RWPE2 (cell line): ENCODE measurements at regions not wholly inside any gene's neighbourhood (a gene's known extent, or its start where the extent isn't known, plus 50 kb on each side); places are given as distances from the start of the nearest gene placed in this dataset.

Experiments
- ATAC-seq: fragments of 200-7000 bp; cut with Tn5 transposase; 3 replicates; pipeline ENCODE4 v1.9.1; 2021; ENCODE audit warnings: low read depth
- DNase-seq: peaks from one replicate; pipeline ENCODE4 v3.0.0-alpha.2; 2020; ENCODE audit warnings: low spot score
- H3K27ac ChIP-seq: fragments of 450-650 bp; 2 replicates; pipeline ENCODE4 v1.5.1; 2017; ENCODE audit warnings: mild to moderate bottlenecking; ENCODE audit not compliant: poor library complexity, severe bottlenecking
- H3K27me3 ChIP-seq: fragments of 250-450 bp; sonication (Bioruptor Pico); 2 replicates; pipeline ENCODE4 v1.5.1; 2021; ENCODE audit warnings: mild to moderate bottlenecking, moderate library complexity; ENCODE audit not compliant: insufficient read depth, poor library complexity, severe bottlenecking
- H3K36me3 ChIP-seq: fragments of 250-450 bp; sonication (Bioruptor Pico); 2 replicates; pipeline ENCODE4 v1.5.1; 2020; ENCODE audit warnings: low read depth, mild to moderate bottlenecking, moderate library complexity
- H3K4me1 ChIP-seq: fragments of 250-450 bp; sonication (Bioruptor Pico); 2 replicates; pipeline ENCODE4 v1.5.1; 2021; ENCODE audit warnings: mild to moderate bottlenecking, moderate library complexity; ENCODE audit not compliant: insufficient read depth, poor library complexity, severe bottlenecking
- H3K4me3 ChIP-seq: fragments of 250-450 bp; sonication (Bioruptor Pico); 2 replicates; pipeline ENCODE4 v1.5.1; 2021; ENCODE audit warnings: mild to moderate bottlenecking, moderate library complexity; ENCODE audit not compliant: severe bottlenecking
- H3K9me3 ChIP-seq: fragments of 250-450 bp; sonication (Bioruptor Pico); 2 replicates; pipeline ENCODE4 v1.5.1; 2021; ENCODE audit warnings: mild to moderate bottlenecking, moderate library complexity; ENCODE audit not compliant: severe bottlenecking
- TF ChIP-seq, protein P1 (sequence below): fragments of 450-650 bp; IDR thresholded peaks from one replicate; pipeline ENCODE4 v1.5.1; 2017; ENCODE audit warnings: mild to moderate bottlenecking, moderate library complexity; ENCODE audit not compliant: poor library complexity, severe bottlenecking

- Histone ChIP-seq H3K27me3 (no peaks in the 10 kb centered on the region), H3K4me1 (no peaks in the 10 kb centered on the region), H3K27ac (no peak overlapping the region), H3K36me3 (no peaks in the 10 kb centered on the region), H3K9me3 (no peaks in the 10 kb centered on the region), H3K4me3 (no peak overlapping the region)
- TF ChIP-seq, protein P1, sequence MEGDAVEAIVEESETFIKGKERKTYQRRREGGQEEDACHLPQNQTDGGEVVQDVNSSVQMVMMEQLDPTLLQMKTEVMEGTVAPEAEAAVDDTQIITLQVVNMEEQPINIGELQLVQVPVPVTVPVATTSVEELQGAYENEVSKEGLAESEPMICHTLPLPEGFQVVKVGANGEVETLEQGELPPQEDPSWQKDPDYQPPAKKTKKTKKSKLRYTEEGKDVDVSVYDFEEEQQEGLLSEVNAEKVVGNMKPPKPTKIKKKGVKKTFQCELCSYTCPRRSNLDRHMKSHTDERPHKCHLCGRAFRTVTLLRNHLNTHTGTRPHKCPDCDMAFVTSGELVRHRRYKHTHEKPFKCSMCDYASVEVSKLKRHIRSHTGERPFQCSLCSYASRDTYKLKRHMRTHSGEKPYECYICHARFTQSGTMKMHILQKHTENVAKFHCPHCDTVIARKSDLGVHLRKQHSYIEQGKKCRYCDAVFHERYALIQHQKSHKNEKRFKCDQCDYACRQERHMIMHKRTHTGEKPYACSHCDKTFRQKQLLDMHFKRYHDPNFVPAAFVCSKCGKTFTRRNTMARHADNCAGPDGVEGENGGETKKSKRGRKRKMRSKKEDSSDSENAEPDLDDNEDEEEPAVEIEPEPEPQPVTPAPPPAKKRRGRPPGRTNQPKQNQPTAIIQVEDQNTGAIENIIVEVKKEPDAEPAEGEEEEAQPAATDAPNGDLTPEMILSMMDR: no peak
- ATAC-seq: no peak
- DNase-seq: no peak
These were observed 125.9 kb upstream of the THBS2 start for GRCh38 chr6:169379495-169380070.

- Histone ChIP-seq H3K27ac (no peak overlapping the region), H3K4me1 (no peaks in the 10 kb centered on the region), H3K4me3 (no peak overlapping the region), H3K9me3 (no peaks in the 10 kb centered on the region), H3K27me3 (no peaks in the 10 kb centered on the region), H3K36me3 (no peaks in the 10 kb centered on the region)
- TF ChIP-seq, protein P1: no peak
- DNase-seq (no peak), ATAC-seq (no peak)
These were observed 125.2 kb upstream of the THBS2 start for GRCh38 chr6:169378620-169379381.

DNA sequence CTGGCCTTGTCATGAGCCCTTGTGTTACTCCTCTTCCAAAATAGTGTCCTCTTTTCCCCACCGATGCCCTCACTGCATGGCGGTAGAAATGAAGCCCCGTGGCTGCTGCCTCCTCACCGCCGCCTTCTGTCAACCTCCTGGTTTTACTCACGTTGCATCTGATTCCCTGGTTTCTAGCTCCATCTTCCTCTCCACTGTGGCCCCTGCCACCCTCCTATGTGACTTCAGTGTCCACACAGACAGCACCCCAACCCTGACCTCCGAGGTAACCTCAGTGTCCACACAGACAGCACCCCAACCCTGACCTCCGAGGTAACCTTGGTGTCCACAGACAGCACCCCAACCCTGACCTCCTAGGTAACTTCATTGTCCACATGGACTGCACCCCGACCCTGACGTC is 122.8 kb upstream of the THBS2 start:
- Histone ChIP-seq H3K27me3 (no peaks in the 10 kb centered on the region), H3K4me3 (no peak overlapping the region), H3K27ac (no peak overlapping the region), H3K36me3 (no peaks in the 10 kb centered on the region), H3K4me1 (no peaks in the 10 kb centered on the region), H3K9me3 (no peaks in the 10 kb centered on the region)
- TF ChIP-seq, protein P1: no peak
- ATAC-seq: no peak
- DNase-seq: no peak

DNA sequence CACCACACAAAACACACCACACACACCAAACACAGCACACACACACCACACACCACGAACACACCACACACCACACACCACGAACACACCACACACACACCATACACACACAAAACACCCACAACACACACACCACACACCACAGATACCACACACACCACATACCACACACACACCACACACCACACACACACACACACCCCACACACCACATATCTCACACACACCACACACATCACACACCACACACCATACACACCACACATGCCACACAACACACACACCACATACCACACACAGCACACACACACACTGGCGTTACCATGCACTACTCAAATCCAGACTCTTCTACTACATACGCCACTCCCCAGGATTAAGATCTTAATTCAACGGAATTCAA is 118.9 kb upstream of the THBS2 start:
- Histone ChIP-seq H3K27me3 (no peaks in the 10 kb centered on the region), H3K4me3 (no peak overlapping the region), H3K36me3 (no peaks in the 10 kb centered on the region), H3K4me1 (no peaks in the 10 kb centered on the region), H3K9me3 (no peaks in the 10 kb centered on the region), H3K27ac (no peak overlapping the region)
- TF ChIP-seq, protein P1: no peak
- DNase-seq: no peak
- ATAC-seq: no peak
